Upper lobe of left lung (tissue), 4 donors: ENCODE measurements at regions not wholly inside any gene's neighbourhood (a gene's known extent, or its start where the extent isn't known, plus 50 kb on each side); places are given as distances from the start of the nearest gene placed in this dataset.

ENCODE experiments used
- EP300 ChIP-seq, 4 donors: sonication (generic); formaldehyde crosslinking; IDR thresholded peaks; one replicate each; pipeline ENCODE4 v1.5.1; 2017; ENCODE audit warnings: antibody characterized with exemption in 4 of 4, control low read depth in 2 of 4
- POLR2A ChIP-seq, 4 donors: fragments of 450-650 bp; IDR thresholded peaks; one replicate each; pipeline ENCODE4 v1.5.1; 2016 to 2017; ENCODE audit warnings: antibody characterized with exemption in 4 of 4, mild to moderate bottlenecking in 2 of 4
- TF ChIP-seq, protein P1 (sequence below), 6 experiments: fragments of 450-650 bp in 4 of 6; fragments of 200-600 bp in 2 of 6; sonication (generic) in 2 of 6; IDR thresholded peaks; one replicate each; pipeline ENCODE4 v1.5.1; 2016 to 2019; ENCODE audit warnings: antibody characterized with exemption in 6 of 6

DNA sequence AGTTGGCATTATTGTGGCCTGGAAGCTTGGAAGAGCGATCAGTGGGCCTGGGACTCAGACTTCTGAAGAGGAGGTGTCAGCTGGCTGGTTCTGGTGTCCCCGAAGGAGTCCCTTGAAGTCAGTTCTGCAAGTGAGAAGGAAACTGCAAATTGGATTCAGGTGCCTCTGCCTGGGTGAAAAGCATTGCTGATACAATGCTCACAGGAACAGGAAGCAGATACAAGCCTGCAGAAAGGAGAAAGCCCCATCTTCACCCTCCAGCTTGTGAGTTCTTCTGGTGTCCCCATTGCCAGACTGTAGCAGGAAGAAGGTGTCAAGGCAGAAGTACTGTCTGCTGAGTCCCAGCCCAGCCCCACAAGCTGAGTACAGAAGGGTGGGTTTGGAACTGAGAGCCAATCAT is 271.3 kb downstream of the PLOD2 start:
- no peak for TF ChIP-seq POLR2A (IDR thresholded peaks at IDR 0.05)
- TF ChIP-seq EP300 (IDR thresholded peaks at IDR 0.05): no peak
- TF ChIP-seq, protein P1, sequence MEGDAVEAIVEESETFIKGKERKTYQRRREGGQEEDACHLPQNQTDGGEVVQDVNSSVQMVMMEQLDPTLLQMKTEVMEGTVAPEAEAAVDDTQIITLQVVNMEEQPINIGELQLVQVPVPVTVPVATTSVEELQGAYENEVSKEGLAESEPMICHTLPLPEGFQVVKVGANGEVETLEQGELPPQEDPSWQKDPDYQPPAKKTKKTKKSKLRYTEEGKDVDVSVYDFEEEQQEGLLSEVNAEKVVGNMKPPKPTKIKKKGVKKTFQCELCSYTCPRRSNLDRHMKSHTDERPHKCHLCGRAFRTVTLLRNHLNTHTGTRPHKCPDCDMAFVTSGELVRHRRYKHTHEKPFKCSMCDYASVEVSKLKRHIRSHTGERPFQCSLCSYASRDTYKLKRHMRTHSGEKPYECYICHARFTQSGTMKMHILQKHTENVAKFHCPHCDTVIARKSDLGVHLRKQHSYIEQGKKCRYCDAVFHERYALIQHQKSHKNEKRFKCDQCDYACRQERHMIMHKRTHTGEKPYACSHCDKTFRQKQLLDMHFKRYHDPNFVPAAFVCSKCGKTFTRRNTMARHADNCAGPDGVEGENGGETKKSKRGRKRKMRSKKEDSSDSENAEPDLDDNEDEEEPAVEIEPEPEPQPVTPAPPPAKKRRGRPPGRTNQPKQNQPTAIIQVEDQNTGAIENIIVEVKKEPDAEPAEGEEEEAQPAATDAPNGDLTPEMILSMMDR (IDR thresholded peaks at IDR 0.05): no peak
